Peyer's patch (tissue), 4 donors: ENCODE measurements at regions not wholly inside any gene's neighbourhood (a gene's known extent, or its start where the extent isn't known, plus 50 kb on each side); places are given as distances from the start of the nearest gene placed in this dataset.

Source experiments
- DNase-seq, 3 donors: peaks; one replicate each; pipeline ENCODE4 v3.0.0-alpha.2; 2017 to 2019
- H3K27ac ChIP-seq, 4 donors: fragments of 200-600 bp; sonication (generic); one replicate each; pipeline ENCODE4 v1.5.1; 2016 to 2019
- H3K27me3 ChIP-seq, 2 donors: fragments of 200-600 bp; sonication (generic); one replicate each; pipeline ENCODE4 v1.5.1; 2019
- H3K36me3 ChIP-seq, 3 donors: fragments of 200-600 bp; sonication (generic); one replicate each; pipeline ENCODE4 v1.5.1; 2016 to 2019
- H3K4me1 ChIP-seq, 4 donors: fragments of 200-600 bp; sonication (generic); one replicate each; pipeline ENCODE4 v1.5.1; 2016 to 2019
- H3K4me3 ChIP-seq, 4 donors: fragments of 200-600 bp; sonication (generic); 1 replicate in 3 of 4; 2 replicates in 1 of 4; pipeline ENCODE4 v1.5.1; 2016 to 2019; ENCODE audit warnings: mild to moderate bottlenecking in 1 of 4
- H3K9me3 ChIP-seq, 4 donors: fragments of 200-600 bp; sonication (generic); one replicate each; pipeline ENCODE4 v1.5.1; 2016 to 2019; ENCODE audit warnings: mild to moderate bottlenecking in 1 of 4
- CTCF ChIP-seq, 6 experiments: fragments of 450-650 bp in 4 of 6; fragments of 200-600 bp in 2 of 6; sonication (generic) in 1 of 6; IDR thresholded peaks; one replicate each; pipeline ENCODE4 v1.5.1; 2017 to 2019; ENCODE audit warnings: antibody characterized with exemption in 6 of 6, mild to moderate bottlenecking in 3 of 6, moderate library complexity in 1 of 6
- POLR2A ChIP-seq, 2 donors: fragments of 450-650 bp; IDR thresholded peaks; one replicate each; pipeline ENCODE4 v1.5.1; 2017; ENCODE audit warnings: antibody characterized with exemption in 2 of 2, mild to moderate bottlenecking in 2 of 2, moderate library complexity in 2 of 2

DNA sequence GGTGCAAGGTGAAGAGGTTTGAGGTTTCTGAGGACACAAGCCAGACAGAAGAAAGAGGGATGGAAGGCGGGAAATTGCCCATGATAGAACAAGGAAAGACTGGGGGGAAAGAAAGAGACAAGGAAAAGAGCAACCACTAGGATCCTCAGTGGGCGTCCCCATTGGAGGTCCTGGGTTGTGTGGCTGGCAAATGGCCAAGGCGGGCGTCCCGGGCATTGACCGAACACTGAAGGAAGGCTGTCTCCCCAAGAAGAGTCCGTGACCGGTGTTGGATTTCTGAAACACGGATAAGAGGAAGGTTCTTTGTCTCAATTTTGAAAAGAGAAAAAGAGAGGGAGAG is 746.6 kb upstream of the ADGRB3 start:
- Histone ChIP-seq H3K4me1 (no peaks in the 10 kb centered on the region), H3K27me3 (no peaks in the 10 kb centered on the region), H3K9me3 (no peaks in the 10 kb centered on the region), H3K27ac (no peak overlapping the region), H3K4me3 (no peak overlapping the region), H3K36me3 (no peaks in the 10 kb centered on the region)
- DNase-seq = no peak
- no peak for TF ChIP-seq POLR2A (IDR thresholded peaks at IDR 0.05)
- TF ChIP-seq CTCF (IDR thresholded peaks at IDR 0.05) = no peak

GRCh38 chr6:67887747-67888545 is 747.1 kb upstream of the ADGRB3 start:
- H3K9me3 ChIP-seq = peaks cover 0 to 5% (median 0%) of the 10 kb centered on the region in 4 donors
- no peaks in the 10 kb centered on the region for H3K4me1 ChIP-seq
- no peak for DNase-seq
- TF ChIP-seq CTCF (IDR thresholded peaks at IDR 0.05) (no peak), POLR2A (IDR thresholded peaks at IDR 0.05) (no peak)
- H3K36me3 ChIP-seq = no peaks in the 10 kb centered on the region
- no peak overlapping the region for H3K27ac ChIP-seq
- H3K27me3 ChIP-seq = no peaks in the 10 kb centered on the region
- no peak overlapping the region for H3K4me3 ChIP-seq

- no peaks in the 10 kb centered on the region for H3K4me1 ChIP-seq
- DNase-seq = no peak
- TF ChIP-seq CTCF (IDR thresholded peaks at IDR 0.05) (no peak), POLR2A (IDR thresholded peaks at IDR 0.05) (no peak)
Observed at GRCh38 chr6:67887419-67887746, 747.7 kb upstream of the ADGRB3 start.

DNA sequence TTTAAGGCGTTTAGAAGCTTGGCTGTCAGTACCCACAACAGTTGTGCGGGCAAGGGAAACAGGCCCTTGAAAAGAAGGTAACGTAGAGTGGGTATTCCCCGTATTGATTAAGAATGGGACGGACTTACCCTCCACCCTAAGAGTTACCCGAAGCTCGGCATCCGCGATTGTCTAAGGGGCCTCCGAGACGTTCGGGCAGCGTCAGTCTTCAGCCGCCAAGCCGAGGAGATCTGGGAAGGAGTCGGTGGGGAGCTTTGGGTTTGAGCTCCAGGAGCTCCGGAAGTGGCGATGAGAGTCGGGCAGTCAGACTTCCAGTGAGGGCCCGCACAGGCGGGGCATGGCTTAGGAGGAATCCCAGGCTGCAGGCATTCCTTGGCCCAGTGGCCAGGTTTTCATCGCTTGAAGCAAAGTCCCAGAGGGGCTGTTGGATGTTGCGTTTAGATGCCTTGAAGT is 748.2 kb upstream of the ADGRB3 start:
- H3K36me3 ChIP-seq = no peaks in the 10 kb centered on the region
- no peak for TF ChIP-seq POLR2A (IDR thresholded peaks at IDR 0.05)
- no peak for TF ChIP-seq CTCF (IDR thresholded peaks at IDR 0.05)
- DNase-seq = no peak
- H3K9me3 ChIP-seq = peaks cover 0 to 5% (median 0%) of the 10 kb centered on the region in 4 donors
- no peak overlapping the region for H3K4me3 ChIP-seq
- H3K4me1 ChIP-seq = no peaks in the 10 kb centered on the region
- H3K27me3 ChIP-seq = no peaks in the 10 kb centered on the region
- no peak overlapping the region for H3K27ac ChIP-seq

More at GRCh38 chr6:67887419-67887746, 747.7 kb upstream of the ADGRB3 start:
- no peak overlapping the region for H3K27ac ChIP-seq
- no peak overlapping the region for H3K4me3 ChIP-seq
- H3K36me3 ChIP-seq = no peaks in the 10 kb centered on the region
- H3K27me3 ChIP-seq = no peaks in the 10 kb centered on the region
- peaks cover 0 to 5% (median 0%) of the 10 kb centered on the region in 4 donors for H3K9me3 ChIP-seq

GRCh38 chr6:67886036-67886707 is 748.9 kb upstream of the ADGRB3 start:
- Histone ChIP-seq H3K9me3 (peaks cover 0 to 5% (median 0%) of the 10 kb centered on the region in 4 donors), H3K4me1 (no peaks in the 10 kb centered on the region), H3K4me3 (no peak overlapping the region), H3K36me3 (no peaks in the 10 kb centered on the region), H3K27me3 (no peaks in the 10 kb centered on the region), H3K27ac (no peak overlapping the region)
- TF ChIP-seq CTCF (IDR thresholded peaks at IDR 0.05) = no peak
- TF ChIP-seq POLR2A (IDR thresholded peaks at IDR 0.05) = no peak
- no peak for DNase-seq
